ENCODE measurements at regions not wholly inside any gene's neighbourhood (a gene's known extent, or its start where the extent isn't known, plus 50 kb on each side); places are given as distances from the start of the nearest gene placed in this dataset.

DNA sequence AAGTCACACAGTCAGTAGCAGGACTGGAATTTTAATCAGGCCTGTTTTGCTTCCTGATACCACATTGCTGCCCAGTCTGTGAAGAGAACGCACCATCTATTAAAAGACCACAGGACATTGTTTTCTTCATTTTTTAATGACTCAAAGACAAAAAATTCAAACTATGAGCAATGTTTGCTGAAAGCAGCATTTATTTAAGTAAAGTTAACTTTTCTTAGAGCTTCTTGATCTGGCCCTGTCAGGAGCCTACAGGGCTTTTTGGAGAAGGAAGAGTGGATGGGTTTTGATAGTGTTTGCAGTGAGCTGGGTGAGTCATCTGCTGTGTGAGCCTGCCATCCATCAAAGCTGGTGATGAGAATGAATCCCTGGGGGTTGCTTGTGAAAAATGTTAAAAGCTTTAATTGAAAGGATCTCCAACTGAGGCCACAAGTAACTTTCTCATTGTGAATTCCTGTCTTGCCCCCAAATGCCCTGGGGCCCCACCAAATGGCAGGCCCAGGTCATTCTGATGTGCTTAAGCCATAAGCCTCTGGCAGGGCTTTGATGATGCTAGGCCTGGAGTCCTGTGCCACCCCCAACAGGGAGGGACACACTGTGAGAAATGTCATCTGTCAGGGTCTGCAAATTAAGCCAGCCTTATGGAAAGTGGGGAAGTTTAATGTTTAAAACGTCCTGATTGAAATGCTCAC, 136.2 kb upstream of the PFN2 start:
- peak; percentile 16 for DNase-seq (ENCODE audit: low read depth)
- H3K4me3 ChIP-seq (ENCODE audit: low read depth, low read length), result no peak overlapping the region

DNA sequence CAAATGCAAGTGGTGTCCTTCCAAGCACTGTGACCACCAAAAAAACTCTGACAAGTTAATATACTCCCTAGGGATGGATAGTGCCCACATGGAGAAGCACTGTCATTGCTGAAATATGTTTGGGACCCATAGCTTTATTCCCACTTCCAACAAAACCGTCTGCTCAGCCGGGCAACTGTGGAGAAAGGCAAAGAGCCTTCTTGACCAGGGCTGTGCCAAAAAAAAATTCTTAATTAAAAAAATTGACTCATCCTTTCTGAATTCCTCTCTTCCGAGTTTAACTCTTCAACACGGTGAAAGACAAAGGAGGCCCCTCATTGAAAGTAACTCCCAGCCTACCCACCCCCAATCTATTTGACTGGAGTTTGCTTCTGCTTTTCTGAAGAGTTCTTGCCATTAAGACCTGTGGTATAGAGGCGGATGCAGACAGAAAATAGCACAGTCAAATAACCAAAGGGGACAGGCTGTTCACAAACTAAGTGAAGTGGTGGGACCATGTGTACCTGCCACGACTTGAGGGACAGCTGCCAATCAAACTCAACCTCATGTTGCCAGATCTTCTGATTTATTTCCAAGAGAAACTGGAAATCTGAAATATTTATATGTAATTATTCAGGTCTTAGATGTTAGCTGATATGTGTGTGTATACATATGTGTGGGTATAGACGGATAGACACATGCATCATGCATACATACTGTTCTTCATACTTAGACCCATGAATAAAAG, 135.4 kb upstream of the PFN2 start:
- no peak overlapping the region for H3K4me3 ChIP-seq (ENCODE audit: low read depth, low read length)
- no peak for TF ChIP-seq CTCF (IDR thresholded peaks at IDR 0.05; ENCODE audit: low read depth, low read length)
- TF ChIP-seq MYC (IDR thresholded peaks at IDR 0.05; ENCODE audit: low read depth, low read length), result no peak
- TF ChIP-seq, protein P1, sequence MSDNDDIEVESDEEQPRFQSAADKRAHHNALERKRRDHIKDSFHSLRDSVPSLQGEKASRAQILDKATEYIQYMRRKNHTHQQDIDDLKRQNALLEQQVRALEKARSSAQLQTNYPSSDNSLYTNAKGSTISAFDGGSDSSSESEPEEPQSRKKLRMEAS (IDR thresholded peaks at IDR 0.05; ENCODE audit: low read depth, low read length), result no peak
- TF ChIP-seq POLR2A (IDR thresholded peaks at IDR 0.05; ENCODE audit: extremely low read depth, insufficient read length), result no peak
- no peak for DNase-seq (ENCODE audit: low read depth)

More for the DNA sequence above, 136.2 kb upstream of the PFN2 start:
- TF ChIP-seq POLR2A (IDR thresholded peaks at IDR 0.05; ENCODE audit: extremely low read depth, insufficient read length) (no peak), CTCF (IDR thresholded peaks at IDR 0.05; ENCODE audit: low read depth, low read length) (no peak), MYC (IDR thresholded peaks at IDR 0.05; ENCODE audit: low read depth, low read length) (no peak)
- TF ChIP-seq, protein P1 (IDR thresholded peaks at IDR 0.05; ENCODE audit: low read depth, low read length), result no peak

GRCh38 chr3:150105025-150105424, 134.3 kb upstream of the PFN2 start:
- TF ChIP-seq CTCF (IDR thresholded peaks at IDR 0.05; ENCODE audit: low read depth, low read length) (no peak), POLR2A (IDR thresholded peaks at IDR 0.05; ENCODE audit: extremely low read depth, insufficient read length) (no peak), MYC (IDR thresholded peaks at IDR 0.05; ENCODE audit: low read depth, low read length) (no peak)
- TF ChIP-seq, protein P1 (IDR thresholded peaks at IDR 0.05; ENCODE audit: low read depth, low read length), result no peak
- H3K4me3 ChIP-seq (ENCODE audit: low read depth, low read length), result no peak overlapping the region
- no peak for DNase-seq (ENCODE audit: low read depth)

DNA sequence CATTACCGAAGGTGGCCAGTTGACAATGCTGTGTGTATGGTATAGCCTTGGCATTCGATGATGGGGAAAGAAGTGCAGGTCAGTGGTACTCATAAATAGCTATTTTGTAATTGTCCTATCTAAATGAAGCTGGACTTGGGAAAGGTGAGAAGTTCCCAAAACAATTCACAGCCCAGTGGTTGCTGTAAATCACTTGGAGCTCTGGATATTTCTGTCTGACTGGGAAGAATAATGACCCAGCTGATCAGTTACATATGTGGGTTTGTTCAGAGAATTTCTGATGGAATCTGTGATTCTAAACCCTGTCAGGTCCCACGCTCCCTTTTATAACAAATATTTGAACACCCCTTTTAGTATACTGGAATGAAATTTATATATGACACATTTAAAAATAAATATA, 133.9 kb upstream of the PFN2 start:
- no peak for DNase-seq (ENCODE audit: low read depth)
- no peak for TF ChIP-seq MYC (IDR thresholded peaks at IDR 0.05; ENCODE audit: low read depth, low read length)
- no peak for TF ChIP-seq CTCF (IDR thresholded peaks at IDR 0.05; ENCODE audit: low read depth, low read length)
- no peak for TF ChIP-seq POLR2A (IDR thresholded peaks at IDR 0.05; ENCODE audit: extremely low read depth, insufficient read length)
- TF ChIP-seq, protein P1 (IDR thresholded peaks at IDR 0.05; ENCODE audit: low read depth, low read length), result no peak
- H3K4me3 ChIP-seq (ENCODE audit: low read depth, low read length), result no peak overlapping the region

DNA sequence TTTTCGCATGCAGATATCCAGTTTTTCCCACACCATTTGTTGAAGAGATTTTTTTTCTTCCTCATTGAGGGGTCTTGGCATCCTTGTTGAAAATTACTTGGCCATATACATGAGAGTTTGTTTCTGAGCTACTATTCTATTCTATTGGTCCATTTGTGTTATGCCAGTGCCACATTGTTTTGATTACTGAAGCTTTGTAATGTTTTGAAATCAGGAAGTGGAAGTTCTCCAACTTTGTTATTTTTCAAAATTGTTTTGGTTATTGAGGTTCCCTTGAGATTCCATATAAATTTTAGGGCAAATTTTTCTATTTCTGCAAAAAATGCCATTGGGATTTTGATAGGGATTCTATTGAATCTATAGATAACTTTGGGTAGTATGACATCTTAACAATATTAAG, 130.3 kb upstream of the PFN2 start:
- DNase-seq (ENCODE audit: low read depth), result no peak
- H3K4me3 ChIP-seq (ENCODE audit: low read depth, low read length), result no peak overlapping the region
- TF ChIP-seq CTCF (IDR thresholded peaks at IDR 0.05; ENCODE audit: low read depth, low read length) (no peak), POLR2A (IDR thresholded peaks at IDR 0.05; ENCODE audit: extremely low read depth, insufficient read length) (no peak), MYC (IDR thresholded peaks at IDR 0.05; ENCODE audit: low read depth, low read length) (no peak)
- TF ChIP-seq, protein P1 (IDR thresholded peaks at IDR 0.05; ENCODE audit: low read depth, low read length), result no peak

All from NB4 (cell line).